IPS DF 4.7 (cell line): ENCODE measurements at regions not wholly inside any gene's neighbourhood (a gene's known extent, or its start where the extent isn't known, plus 50 kb on each side); places are given as distances from the start of the nearest gene placed in this dataset.

Experiments used
- DNase-seq: peaks from one replicate; pipeline ENCODE4 v3.0.0-alpha.2; 2013; ENCODE audit warnings: low spot score; ENCODE audit errors: extremely low read depth

GRCh38 chr17:69762359-69762758, 312.7 kb upstream of the KCNJ16 start:
- no peak for DNase-seq

DNA sequence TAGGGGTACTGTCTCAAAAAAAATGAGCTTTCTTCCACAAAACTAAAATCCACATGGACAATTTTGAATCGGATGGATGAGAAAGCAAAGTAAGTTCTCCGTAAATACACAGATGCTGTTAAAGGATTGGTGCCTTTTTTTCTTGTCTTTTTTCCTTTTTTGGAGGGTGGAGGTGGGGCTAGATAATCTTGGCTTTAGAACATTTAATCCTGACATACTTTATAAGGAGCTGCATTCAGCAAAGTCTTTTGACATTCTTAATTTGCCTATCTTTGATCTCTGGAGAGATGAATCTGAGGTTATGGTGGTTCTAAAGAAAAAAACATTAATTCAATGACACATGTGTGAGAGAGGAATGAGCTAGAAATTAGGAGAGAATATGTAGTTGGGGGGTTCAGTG, 312.3 kb upstream of the KCNJ16 start:
- DNase-seq, result no peak

DNA sequence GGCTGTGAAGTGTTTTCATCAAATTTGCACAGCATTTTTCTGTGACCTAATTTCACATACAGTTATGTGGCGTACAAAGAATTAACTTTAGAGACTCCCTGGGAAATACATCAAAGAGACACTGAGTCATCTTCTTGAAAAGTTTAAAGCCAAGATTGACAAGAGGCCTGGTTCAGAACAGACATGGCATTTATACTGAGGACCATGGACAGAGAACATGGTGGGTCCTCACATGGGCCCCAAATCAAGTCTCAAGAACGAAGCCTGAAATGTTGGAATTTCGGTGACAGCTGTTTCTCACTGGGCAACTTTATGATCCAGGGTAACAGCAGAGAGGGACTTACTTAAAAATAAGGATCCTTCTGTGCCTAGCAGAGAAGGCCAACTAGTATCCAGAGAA, 311.5 kb upstream of the KCNJ16 start:
- no peak for DNase-seq

- DNase-seq, result no peak
Observed at GRCh38 chr17:69764146-69764545, 310.9 kb upstream of the KCNJ16 start.

GRCh38 chr17:69769050-69769449, 306.0 kb upstream of the KCNJ16 start:
- no peak for DNase-seq

DNA sequence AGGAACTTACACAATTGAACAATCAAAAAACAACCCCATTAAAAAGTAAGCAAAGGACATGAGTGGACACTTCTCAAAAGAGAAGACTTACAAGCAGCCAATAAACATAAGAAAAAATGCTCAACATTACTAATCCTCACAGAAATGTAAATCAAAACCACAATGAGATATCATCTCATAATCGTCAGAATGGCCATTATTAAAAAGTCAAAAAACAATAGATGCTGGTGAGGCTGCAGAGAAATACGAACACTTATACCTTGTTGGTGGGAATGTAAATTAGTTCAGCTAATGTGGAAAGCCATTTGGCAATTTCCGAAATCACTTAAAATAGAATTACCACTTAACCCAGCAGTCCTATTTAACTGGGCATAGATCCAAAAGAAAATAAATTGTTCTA, 301.9 kb upstream of the KCNJ16 start:
- DNase-seq, result no peak

DNA sequence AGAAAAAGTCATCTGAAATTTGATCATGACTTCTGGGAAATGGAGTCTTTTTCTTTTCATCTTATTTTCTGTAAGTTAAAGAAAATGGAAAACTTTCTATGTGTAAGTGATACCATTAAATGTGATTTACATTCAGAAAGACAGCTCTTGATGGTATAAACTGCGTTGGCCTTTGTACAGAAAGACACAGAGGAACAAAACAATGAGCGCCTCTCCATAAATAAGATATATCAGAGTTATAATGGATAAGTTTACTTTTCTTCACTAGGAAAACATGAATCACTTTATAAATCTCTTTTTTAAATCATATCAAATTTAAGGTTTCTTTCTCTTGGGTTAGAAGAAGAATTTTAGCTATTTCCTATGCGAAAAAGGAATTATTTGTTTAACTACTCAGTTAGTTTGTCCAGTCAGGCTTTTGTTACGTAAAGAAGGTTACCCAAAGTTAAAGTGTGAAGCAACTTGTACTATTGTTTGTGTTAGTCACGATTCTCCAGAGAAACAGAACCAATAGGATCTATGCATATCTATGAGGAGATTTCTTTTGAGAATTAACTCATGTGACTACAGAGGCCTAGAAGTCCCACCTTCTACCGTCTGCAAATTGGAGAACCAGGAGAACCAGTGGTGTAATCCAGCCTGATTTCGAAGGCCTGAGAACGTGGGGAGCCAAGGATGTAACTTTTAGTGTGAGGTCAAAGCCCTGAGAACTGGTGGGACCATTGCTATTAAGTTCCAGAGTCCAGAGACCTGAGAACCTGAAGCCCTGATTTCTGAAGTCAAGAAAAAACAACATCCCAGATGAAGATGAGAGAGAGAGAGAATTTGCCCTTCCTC, 295.4 kb upstream of the KCNJ16 start:
- DNase-seq, result no peak

GRCh38 chr17:69783865-69784264, 291.2 kb upstream of the KCNJ16 start:
- no peak for DNase-seq

DNA sequence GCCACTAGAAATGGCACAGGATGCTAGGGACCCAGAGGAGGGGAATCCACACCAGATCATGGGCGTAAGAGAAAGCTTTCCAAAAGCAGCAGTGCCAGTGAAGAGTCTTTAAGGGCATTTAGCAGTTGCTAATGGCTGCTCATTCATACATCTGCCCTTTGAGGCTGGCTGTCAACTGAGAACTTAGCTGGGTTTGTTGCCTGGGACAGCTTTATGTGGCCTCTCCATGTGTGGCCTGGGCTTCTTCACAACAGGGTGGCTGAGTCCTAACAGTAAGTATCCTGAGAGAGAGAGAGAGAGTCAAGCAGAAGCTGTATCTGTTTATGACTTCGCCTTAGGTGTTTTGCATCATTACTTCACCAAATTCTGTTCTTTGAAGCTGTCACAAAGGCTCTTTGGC, 286.1 kb upstream of the KCNJ16 start:
- DNase-seq, result no peak

DNA sequence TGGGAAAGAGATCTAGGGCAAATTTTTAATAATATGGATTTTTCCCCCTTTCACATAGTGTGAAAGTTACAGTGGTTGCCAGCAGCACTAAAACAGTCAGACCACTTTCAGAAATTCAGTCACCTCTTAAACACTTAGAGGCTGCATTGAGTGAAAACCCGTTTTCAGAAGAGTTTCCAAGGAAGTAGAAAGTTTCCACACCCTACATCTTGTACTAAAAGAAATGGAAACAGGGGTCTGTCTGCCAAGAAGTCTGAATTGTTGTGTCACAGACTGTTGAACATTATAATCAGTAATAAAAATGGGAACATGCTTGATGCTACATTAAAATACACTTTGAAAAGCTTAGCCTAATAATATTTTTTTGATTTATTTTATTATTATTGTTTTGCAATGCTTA, 278.9 kb upstream of the KCNJ16 start:
- no peak for DNase-seq

DNA sequence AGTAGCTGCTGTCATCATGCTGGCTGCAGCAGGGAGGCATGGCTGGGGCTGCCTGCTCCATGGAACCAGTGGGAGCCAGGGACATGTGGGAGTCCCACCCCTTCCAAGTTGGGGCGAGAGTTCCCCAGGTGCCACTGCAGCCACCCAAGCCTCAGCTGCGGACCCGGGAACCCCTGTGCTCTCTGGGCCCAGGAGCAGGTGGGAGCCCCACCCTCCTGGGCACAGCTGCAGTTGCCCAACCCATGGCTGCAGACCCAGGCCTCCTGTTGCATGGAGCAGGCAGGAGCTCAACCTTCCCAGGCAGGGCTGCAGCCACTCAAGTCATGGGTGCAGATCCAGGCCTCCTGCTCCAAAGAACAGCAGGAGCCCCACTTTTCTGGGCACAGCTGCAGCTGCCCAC, 274.2 kb upstream of the KCNJ16 start:
- no peak for DNase-seq

GRCh38 chr17:69801368-69801767, 273.7 kb upstream of the KCNJ16 start:
- DNase-seq, result no peak

GRCh38 chr17:69802045-69802740, 272.8 kb upstream of the KCNJ16 start:
- no peak for DNase-seq

DNA sequence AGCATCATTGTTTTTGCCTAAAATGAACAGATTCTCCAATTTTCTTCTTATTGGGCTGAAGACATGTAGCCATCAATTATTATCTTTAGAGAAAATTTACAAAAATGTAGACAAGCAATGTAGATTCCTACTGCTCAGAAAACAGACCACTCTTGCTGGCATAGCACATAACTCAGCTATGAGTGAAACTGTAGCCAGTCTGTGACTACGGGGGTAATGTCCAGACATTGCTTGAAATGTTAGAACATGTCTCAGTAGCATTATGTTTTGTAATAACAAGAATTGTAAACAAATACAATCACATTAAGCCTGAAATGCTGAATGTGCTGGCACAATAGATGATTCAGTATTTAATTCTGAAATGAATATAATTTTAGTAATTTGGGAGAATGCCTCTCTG, 265.7 kb upstream of the KCNJ16 start:
- no peak for DNase-seq

DNA sequence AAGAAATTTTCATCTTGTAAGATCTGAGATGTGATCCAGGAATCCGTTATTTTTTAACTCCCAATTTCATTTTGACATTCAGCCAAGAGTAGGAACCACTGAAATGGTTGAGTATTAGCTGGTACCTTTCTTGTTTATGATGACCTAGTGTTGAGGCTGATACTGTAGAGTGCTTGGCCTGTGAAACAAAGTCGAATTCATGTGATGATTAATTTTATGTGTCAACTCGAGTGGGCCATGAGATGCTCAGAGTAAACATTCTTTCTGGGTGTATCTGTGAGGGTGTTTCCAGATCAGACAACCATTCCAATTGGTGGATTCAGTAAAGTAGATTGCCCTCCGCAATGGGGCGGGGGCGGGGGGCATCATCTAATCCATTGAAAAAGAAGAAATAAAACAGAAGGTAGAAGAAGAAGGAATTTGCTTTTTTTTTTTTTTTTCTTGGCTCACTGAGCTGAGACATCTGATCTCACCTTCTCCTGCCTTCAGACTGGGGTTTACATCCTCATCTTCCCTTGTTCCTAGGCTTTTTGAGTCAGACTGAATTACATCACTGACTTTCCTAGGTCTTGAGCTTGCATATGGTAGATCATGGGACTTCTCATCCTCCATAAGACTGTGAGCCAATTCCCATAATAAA, 264.6 kb upstream of the KCNJ16 start:
- DNase-seq, result no peak

DNA sequence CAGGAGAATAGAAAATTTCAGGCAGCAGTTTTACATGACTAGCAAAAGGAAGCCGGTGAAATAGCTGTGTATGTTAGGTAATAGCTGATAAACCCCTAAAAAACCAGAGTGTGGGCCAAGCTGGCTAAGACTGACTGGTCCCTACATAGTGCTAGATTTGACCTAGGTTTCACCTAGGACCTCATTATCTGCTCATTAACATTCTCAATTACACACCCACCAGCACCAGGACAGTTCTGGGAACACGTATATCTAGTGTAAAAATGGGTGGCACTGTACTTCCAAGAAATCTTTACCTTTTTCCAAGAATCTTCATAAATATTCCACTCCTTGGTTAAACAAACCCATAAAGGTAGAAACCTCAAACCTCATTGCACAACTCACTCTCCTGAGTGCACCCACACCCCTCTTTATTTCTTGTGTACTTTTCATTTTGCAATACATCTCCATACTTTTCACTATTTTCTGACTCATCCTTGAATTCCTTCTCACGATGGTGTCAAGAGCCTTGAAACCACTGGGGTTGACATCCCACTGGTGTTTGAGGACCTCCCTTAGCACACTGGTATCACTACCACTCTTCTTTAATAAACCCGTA, 262.7 kb upstream of the KCNJ16 start:
- no peak for DNase-seq

GRCh38 chr17:69814031-69814430, 261.0 kb upstream of the KCNJ16 start:
- no peak for DNase-seq

- DNase-seq, result no peak
Observed at GRCh38 chr17:69815406-69815805, 259.6 kb upstream of the KCNJ16 start.

DNA sequence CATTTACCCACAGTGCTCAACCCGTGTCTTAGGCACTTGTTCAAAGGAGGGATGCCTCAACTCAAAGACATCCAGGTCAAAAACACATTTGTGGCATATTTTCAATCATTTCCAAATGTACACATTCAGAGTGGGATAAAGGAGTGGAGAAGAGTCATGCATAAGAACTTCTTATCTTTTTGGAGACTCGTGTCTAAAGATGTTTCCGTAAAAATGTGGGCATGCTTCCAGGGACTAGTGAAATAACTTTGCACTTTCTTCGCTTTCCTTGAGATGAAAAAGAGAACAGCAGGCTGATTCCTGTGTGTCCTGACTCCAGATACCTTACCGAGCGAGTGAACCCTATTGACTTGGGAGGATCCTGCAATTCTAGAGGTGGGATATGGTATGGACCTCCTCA, 256.6 kb upstream of the KCNJ16 start:
- no peak for DNase-seq

DNA sequence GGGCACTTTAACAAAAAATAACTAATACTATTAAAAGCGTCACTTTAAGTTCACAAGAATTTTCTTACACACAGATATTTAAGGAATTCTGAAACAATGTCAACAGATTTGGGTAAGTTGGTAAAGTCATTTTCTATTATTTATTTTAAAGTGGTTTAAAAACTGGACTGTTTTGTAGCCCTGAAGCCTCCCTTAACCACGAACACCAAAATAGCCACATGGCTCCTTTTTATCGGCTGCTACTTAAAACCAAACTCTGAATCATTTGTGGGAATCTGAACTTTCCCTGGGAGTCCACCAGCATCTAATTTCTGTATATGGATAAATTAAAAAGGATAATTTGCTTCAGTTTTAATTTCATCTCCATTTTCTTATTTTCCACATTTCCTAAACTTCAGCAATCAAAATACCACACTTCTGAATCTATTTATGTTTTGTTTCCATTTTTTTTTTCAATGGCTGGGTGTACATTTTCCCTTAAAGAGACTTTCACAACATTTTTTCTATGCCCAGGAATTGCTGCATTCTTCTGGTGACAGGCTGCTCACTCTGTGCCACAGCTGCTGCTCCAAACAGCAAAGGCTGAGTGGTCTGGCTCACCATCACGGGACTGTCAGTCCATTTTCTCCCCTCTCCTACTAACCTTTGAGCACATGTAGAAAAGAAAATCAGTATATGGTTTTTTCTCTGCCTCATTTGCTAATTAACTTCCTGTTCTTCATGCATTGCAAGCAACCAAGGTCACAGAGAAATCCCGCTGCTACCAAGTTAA, 255.5 kb upstream of the KCNJ16 start:
- no peak for DNase-seq

DNA sequence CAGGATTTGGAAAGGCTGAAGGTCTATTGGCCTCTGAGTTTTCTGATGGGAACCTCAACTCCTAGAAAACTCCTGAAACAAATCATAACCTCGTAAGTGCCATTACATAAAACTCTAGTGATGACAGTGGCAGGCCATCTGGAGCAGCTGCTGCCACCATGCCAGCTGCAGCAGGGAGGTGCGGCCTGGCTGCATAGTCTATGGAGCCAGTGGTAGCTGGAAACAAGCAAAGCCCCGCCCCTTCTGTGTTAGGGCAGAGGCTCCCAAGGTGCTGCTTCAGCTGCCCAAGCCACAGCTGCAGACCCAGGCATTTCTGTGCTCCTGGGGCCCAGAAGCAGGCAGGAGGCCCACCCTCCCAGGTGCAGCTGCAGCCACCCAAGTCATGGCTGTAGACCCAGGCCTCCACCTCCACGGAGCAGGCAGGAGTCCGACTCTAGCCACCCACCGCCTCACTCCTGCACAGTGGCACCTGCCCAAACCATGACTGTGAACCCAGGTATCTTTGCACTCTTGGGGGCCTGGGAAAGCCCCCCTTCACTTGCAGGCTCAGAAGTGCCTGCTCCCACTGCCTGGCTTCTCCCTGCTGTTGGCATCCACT, 254.1 kb upstream of the KCNJ16 start:
- no peak for DNase-seq
